ENCODE measurements at regions not wholly inside any gene's neighbourhood (a gene's known extent, or its start where the extent isn't known, plus 50 kb on each side); places are given as distances from the start of the nearest gene placed in this dataset.

DNA sequence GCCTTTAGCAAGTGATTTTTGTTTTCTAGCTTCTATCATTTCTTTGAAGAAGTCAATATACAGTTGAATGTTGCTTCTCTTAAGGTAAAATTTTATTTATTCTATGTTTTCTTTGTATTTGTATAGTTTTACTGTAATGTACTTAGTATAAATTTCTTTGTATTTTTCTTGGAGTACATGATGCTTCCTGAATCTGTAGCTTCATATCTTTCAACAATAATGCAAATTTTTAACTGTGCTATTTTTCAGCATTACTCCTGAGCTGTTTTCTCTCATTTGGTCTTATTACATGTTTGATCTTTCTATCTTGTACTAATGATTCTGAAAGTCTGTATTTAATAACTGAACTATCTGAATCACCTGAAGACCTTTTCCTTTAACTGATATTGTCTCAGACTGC lies 253.9 kb upstream of the NXPH2 start:
- TF ChIP-seq, protein P1, sequence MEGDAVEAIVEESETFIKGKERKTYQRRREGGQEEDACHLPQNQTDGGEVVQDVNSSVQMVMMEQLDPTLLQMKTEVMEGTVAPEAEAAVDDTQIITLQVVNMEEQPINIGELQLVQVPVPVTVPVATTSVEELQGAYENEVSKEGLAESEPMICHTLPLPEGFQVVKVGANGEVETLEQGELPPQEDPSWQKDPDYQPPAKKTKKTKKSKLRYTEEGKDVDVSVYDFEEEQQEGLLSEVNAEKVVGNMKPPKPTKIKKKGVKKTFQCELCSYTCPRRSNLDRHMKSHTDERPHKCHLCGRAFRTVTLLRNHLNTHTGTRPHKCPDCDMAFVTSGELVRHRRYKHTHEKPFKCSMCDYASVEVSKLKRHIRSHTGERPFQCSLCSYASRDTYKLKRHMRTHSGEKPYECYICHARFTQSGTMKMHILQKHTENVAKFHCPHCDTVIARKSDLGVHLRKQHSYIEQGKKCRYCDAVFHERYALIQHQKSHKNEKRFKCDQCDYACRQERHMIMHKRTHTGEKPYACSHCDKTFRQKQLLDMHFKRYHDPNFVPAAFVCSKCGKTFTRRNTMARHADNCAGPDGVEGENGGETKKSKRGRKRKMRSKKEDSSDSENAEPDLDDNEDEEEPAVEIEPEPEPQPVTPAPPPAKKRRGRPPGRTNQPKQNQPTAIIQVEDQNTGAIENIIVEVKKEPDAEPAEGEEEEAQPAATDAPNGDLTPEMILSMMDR (IDR thresholded peaks at IDR 0.05) = no peak
- no peak for TF ChIP-seq POLR2A (IDR thresholded peaks at IDR 0.05)

Data from testis (tissue), 2 donors.